ENCODE measurements at regions not wholly inside any gene's neighbourhood (a gene's known extent, or its start where the extent isn't known, plus 50 kb on each side); places are given as distances from the start of the nearest gene placed in this dataset.

- TF ChIP-seq, protein P1, sequence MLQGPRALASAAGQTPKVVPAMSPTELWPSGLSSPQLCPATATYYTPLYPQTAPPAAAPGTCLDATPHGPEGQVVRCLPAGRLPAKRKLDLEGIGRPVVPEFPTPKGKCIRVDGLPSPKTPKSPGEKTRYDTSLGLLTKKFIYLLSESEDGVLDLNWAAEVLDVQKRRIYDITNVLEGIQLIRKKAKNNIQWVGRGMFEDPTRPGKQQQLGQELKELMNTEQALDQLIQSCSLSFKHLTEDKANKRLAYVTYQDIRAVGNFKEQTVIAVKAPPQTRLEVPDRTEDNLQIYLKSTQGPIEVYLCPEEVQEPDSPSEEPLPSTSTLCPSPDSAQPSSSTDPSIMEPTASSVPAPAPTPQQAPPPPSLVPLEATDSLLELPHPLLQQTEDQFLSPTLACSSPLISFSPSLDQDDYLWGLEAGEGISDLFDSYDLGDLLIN (CRISPR knock-in tag; IDR thresholded peaks at IDR 0.05; ENCODE audit: borderline replicate concordance), result no peak
- no peak for TF ChIP-seq ARNTL (CRISPR knock-in tag; IDR thresholded peaks at IDR 0.05)
Observed at GRCh38 chr9:18317896-18318295, 156.1 kb upstream of the ADAMTSL1 start (continued).

GRCh38 chr9:18319918-18320445, 154.0 kb upstream of the ADAMTSL1 start:
- ChIA-PET POLR2A (no interaction called here), CTCF (ENCODE audit: low intra/inter-chr PET ratio, low total read pairs) (no interaction called here)
- Histone ChIP-seq H3K4me3 (replicated peaks in 1 of 3; ENCODE audit: insufficient read depth in 1 of 3, low read depth in 2 of 3, low read length in 3 of 3) (no peak overlapping the region), H3K4me1 (ENCODE audit: insufficient read depth, low read length) (no peaks in the 10 kb centered on the region), H3K9me3 (ENCODE audit: low read length) (no peaks in the 10 kb centered on the region), H3K36me3 (replicated peaks in 1 of 2; ENCODE audit: control insufficient read depth in 1 of 2, insufficient read depth in 2 of 2, low read length in 2 of 2) (no peaks in the 10 kb centered on the region), H3K27me3 (ENCODE audit: control insufficient read depth in 1 of 2, insufficient read depth in 2 of 2, low read length in 2 of 2) (no peaks in the 10 kb centered on the region), H3K9ac (ENCODE audit: insufficient read depth, low read depth, low read length) (no peak overlapping the region), H3K79me2 (ENCODE audit: insufficient read depth, low read length) (no peaks in the 10 kb centered on the region), H2AFZ (ENCODE audit: low read length) (no peak overlapping the region), H3K27ac (ENCODE audit: extremely low read length, insufficient read depth, low read length) (no peak overlapping the region), H3K4me2 (ENCODE audit: low read depth, low read length) (no peak overlapping the region), H4K20me1 (ENCODE audit: insufficient read depth, low read length) (no peaks in the 10 kb centered on the region; the same call in 1 of the 2 replicates)
- no peak for ATAC-seq
- no peak for FAIRE-seq
- BruUV-seq (replicated peaks), result no TSS peak
- intact Hi-C loops (cut with micrococcal nuclease; ENCODE audit: unreplicated experiment) (no loop called here), in situ Hi-C loops (cut with HindIII; ENCODE audit: extremely low pct_ligation_motif_present, low pct_unique_long_range_greater_than_20kb) (no loop called here)
- TF ChIP-seq PAWR (CRISPR knock-in tag; IDR thresholded peaks at IDR 0.05; ENCODE audit: borderline replicate concordance) (no peak), HNRNPH1 (optimal IDR thresholded peaks at IDR 0.05; ENCODE audit: low read depth, low read length) (no peak), ZNF75D (CRISPR knock-in tag; IDR thresholded peaks at IDR 0.05; ENCODE audit: borderline replicate concordance) (no peak), JDP2 (CRISPR knock-in tag; IDR thresholded peaks at IDR 0.05; ENCODE audit: borderline replicate concordance) (no peak), GMEB2 (CRISPR knock-in tag; IDR thresholded peaks at IDR 0.05; ENCODE audit: low read depth) (no peak), TBX3 (IDR thresholded peaks at IDR 0.05; ENCODE audit: borderline replicate concordance) (no peak), ZNF33A (CRISPR knock-in tag; IDR thresholded peaks at IDR 0.05; ENCODE audit: borderline replicate concordance) (no peak), ZNF451 (CRISPR knock-in tag; IDR thresholded peaks at IDR 0.05) (no peak), ZNF276 (CRISPR knock-in tag; IDR thresholded peaks at IDR 0.05; ENCODE audit: low read depth) (no peak)
- TF ChIP-seq, protein P2, sequence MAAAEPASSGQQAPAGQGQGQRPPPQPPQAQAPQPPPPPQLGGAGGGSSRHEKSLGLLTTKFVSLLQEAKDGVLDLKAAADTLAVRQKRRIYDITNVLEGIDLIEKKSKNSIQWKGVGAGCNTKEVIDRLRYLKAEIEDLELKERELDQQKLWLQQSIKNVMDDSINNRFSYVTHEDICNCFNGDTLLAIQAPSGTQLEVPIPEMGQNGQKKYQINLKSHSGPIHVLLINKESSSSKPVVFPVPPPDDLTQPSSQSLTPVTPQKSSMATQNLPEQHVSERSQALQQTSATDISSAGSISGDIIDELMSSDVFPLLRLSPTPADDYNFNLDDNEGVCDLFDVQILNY (CRISPR knock-in tag; conservative IDR thresholded peaks at IDR 0.05), result no peak
- 0% methylated on average over 2 of the region's 2 CpGs for WGBS (ENCODE audit: low lambda C conversion rate)
- DNase-seq (ENCODE audit: low spot score), result no peak

Measured in HepG2 (cell line).